Smooth muscle cell (in vitro differentiated cells): ENCODE measurements at regions not wholly inside any gene's neighbourhood (a gene's known extent, or its start where the extent isn't known, plus 50 kb on each side); places are given as distances from the start of the nearest gene placed in this dataset.

Source experiments
- DNase-seq: peaks from one replicate; lab custom pipeline; 2025; ENCODE audit not compliant: unreplicated experiment; lab: John Stamatoyannopoulos, UW
- H2AFZ ChIP-seq: fragments of 200-600 bp; sonication (generic); 2 replicates; pipeline ENCODE4 v1.6.0; 2016; ENCODE audit warnings: antibody characterized with exemption, low read depth, mild to moderate bottlenecking
- H3F3A ChIP-seq: fragments of 200-600 bp; sonication (generic); 2 replicates; pipeline ENCODE4 v1.6.0; 2017; ENCODE audit warnings: antibody characterized with exemption, low read depth
- H3K27ac ChIP-seq: fragments of 200-600 bp; sonication (generic); 2 replicates; pipeline ENCODE4 v1.5.1; 2016; ENCODE audit warnings: low read depth, mild to moderate bottlenecking
- H3K27me3 ChIP-seq: fragments of 200-600 bp; sonication (generic); 2 replicates; pipeline ENCODE4 v1.6.1; 2016; ENCODE audit warnings: low read depth, mild to moderate bottlenecking
- H3K36me3 ChIP-seq: fragments of 200-600 bp; sonication (generic); 2 replicates; pipeline ENCODE4 v1.5.1; 2016; ENCODE audit warnings: low read depth
- H3K4me1 ChIP-seq: fragments of 200-600 bp; sonication (generic); 2 replicates; pipeline ENCODE4 v1.5.1; 2016; ENCODE audit warnings: low read depth
- H3K4me2 ChIP-seq: fragments of 200-600 bp; sonication (generic); 2 replicates; pipeline ENCODE4 v1.6.0; 2016; ENCODE audit warnings: mild to moderate bottlenecking
- H3K4me3 ChIP-seq: fragments of 200-600 bp; sonication (generic); 2 replicates; pipeline ENCODE4 v1.5.1; 2016; ENCODE audit warnings: mild to moderate bottlenecking
- H3K79me2 ChIP-seq: fragments of 200-600 bp; sonication (generic); 2 replicates; pipeline ENCODE4 v1.6.0; 2016; ENCODE audit warnings: low read depth, mild to moderate bottlenecking
- H3K9ac ChIP-seq: fragments of 200-600 bp; sonication (generic); 2 replicates; pipeline ENCODE4 v1.6.0; 2016; ENCODE audit warnings: low read depth
- H3K9me3 ChIP-seq: fragments of 200-600 bp; sonication (generic); replicated peaks from 2 replicates; pipeline ENCODE4 v1.5.1; 2016; ENCODE audit warnings: low read depth
- H4K20me1 ChIP-seq: fragments of 200-600 bp; sonication (generic); 2 replicates; pipeline ENCODE4 v1.6.0; 2016; ENCODE audit warnings: low read depth
- WGBS: methylation state at CpG from one replicate; pipeline ENCODE4 v1.1.7; 2016; ENCODE audit warnings: low lambda C conversion rate; 5-methylcytosine and 5-hydroxymethylcytosine counted together
- TF ChIP-seq, protein P1 (sequence below): fragments of 200-600 bp; sonication (generic); IDR thresholded peaks from 2 replicates; pipeline ENCODE4 v1.5.1; 2017; ENCODE audit warnings: borderline replicate concordance, mild to moderate bottlenecking, antibody characterized with exemption; ENCODE audit not compliant: insufficient read depth, poor library complexity, severe bottlenecking

DNA sequence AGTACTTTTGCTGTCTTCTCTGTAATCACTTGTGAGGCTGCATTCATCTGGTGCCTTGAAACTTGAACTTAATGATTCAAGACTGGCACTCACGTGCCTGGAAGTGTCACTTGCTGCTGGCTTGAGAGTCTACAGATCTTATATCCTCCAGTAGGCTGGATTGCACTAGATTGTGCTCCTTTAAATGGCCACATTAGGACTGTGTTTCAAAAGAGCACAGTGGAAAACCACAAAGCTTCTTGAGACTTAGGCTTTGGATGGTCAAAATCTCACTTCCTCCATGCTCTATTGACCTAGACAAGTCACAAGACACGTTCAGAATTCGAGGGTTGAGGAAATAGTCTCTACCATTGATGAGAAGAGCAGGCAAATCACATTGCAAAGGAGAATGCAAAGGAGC is 1278.8 kb upstream of the MIR17HG start:
- TF ChIP-seq, protein P1, sequence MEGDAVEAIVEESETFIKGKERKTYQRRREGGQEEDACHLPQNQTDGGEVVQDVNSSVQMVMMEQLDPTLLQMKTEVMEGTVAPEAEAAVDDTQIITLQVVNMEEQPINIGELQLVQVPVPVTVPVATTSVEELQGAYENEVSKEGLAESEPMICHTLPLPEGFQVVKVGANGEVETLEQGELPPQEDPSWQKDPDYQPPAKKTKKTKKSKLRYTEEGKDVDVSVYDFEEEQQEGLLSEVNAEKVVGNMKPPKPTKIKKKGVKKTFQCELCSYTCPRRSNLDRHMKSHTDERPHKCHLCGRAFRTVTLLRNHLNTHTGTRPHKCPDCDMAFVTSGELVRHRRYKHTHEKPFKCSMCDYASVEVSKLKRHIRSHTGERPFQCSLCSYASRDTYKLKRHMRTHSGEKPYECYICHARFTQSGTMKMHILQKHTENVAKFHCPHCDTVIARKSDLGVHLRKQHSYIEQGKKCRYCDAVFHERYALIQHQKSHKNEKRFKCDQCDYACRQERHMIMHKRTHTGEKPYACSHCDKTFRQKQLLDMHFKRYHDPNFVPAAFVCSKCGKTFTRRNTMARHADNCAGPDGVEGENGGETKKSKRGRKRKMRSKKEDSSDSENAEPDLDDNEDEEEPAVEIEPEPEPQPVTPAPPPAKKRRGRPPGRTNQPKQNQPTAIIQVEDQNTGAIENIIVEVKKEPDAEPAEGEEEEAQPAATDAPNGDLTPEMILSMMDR: no peak
- Histone ChIP-seq H3K79me2 (no peaks in the 10 kb centered on the region), H3K4me2 (no peak overlapping the region), H3K4me1 (no peaks in the 10 kb centered on the region), H3F3A (no peaks in the 10 kb centered on the region), H3K27ac (no peak overlapping the region), H3K9me3 (no peaks in the 10 kb centered on the region), H3K36me3 (no peaks in the 10 kb centered on the region), H2AFZ (peak overlapping the region; percentile 10), H3K4me3 (no peak overlapping the region), H3K27me3 (no peaks in the 10 kb centered on the region), H3K9ac (no peak overlapping the region), H4K20me1 (no peaks in the 10 kb centered on the region)
- WGBS: 59% methylated on average over 3 of the region's 3 CpGs
- DNase-seq: no peak

DNA sequence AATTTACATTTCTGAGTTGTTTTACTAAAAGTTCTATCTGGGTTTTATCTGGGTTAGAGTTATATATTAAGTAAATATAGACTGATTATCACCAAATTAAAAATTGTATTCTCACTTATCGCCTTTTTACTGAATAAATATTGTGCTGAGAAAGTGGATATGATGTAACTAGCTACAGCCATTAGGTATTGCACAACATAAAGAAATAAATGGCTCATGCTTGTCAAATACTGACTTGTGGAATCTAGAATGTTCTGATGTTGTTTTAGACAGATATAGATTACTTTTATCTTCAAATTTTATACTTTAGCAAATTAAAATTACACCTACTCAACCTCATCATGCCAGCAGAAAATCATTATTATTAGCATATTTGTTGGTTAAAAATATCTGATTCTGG is 1277.1 kb upstream of the MIR17HG start:
- H3K4me1 ChIP-seq: no peaks in the 10 kb centered on the region
- no peaks in the 10 kb centered on the region for H3K27me3 ChIP-seq
- H3F3A ChIP-seq: no peaks in the 10 kb centered on the region
- no peak overlapping the region for H3K4me2 ChIP-seq
- H3K9me3 ChIP-seq: no peaks in the 10 kb centered on the region
- no peak overlapping the region for H3K27ac ChIP-seq
- WGBS: 96% methylated on average over 1 of the region's 1 CpG
- no peaks in the 10 kb centered on the region for H3K36me3 ChIP-seq
- no peaks in the 10 kb centered on the region for H3K79me2 ChIP-seq
- DNase-seq: no peak
- no peak overlapping the region for H3K4me3 ChIP-seq
- TF ChIP-seq, protein P1: no peak
- no peaks in the 10 kb centered on the region for H4K20me1 ChIP-seq
- H3K9ac ChIP-seq: no peak overlapping the region
- no peak overlapping the region for H2AFZ ChIP-seq

DNA sequence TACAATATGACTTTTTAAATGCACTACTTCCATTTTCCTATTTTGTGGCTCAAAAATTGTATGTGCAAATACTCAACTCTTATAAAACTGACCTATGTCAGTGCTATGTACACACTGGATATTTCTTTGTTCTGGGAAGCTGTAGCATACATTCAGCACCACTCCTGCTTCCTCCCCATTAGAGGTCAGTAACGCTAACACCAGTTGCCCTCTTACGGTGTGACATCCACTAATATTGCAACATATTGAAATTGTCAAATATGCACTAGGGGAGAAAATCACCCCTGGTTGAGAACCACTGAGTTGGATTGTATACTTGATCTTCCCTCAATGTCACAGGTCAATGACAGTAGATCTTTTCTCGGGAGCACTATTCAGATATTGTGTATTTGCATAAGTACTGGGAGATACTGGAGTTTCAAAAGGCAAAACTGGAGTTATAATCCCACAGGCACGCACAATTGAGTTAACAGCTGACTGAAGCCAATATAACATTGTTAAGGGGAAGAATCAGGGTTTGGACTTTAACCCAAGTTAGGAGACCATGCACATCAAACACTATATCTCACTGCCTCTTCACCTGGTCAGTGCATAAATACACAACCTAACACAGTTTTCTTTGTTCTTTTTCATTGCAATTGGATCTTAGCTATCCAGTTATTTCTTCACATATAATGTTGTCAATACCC is 1276.5 kb upstream of the MIR17HG start:
- WGBS: 94% methylated on average over 4 of the region's 4 CpGs
- no peak overlapping the region for H3K27ac ChIP-seq
- H3K79me2 ChIP-seq: no peaks in the 10 kb centered on the region
- H2AFZ ChIP-seq: no peak overlapping the region
- TF ChIP-seq, protein P1: no peak
- H3K4me2 ChIP-seq: no peak overlapping the region
- DNase-seq: no peak
- H3K9me3 ChIP-seq: no peaks in the 10 kb centered on the region
- H3K9ac ChIP-seq: no peak overlapping the region
- H3K4me3 ChIP-seq: no peak overlapping the region
- H3K27me3 ChIP-seq: no peaks in the 10 kb centered on the region
- H4K20me1 ChIP-seq: no peaks in the 10 kb centered on the region
- H3K36me3 ChIP-seq: no peaks in the 10 kb centered on the region
- no peaks in the 10 kb centered on the region for H3F3A ChIP-seq
- H3K4me1 ChIP-seq: no peaks in the 10 kb centered on the region

DNA sequence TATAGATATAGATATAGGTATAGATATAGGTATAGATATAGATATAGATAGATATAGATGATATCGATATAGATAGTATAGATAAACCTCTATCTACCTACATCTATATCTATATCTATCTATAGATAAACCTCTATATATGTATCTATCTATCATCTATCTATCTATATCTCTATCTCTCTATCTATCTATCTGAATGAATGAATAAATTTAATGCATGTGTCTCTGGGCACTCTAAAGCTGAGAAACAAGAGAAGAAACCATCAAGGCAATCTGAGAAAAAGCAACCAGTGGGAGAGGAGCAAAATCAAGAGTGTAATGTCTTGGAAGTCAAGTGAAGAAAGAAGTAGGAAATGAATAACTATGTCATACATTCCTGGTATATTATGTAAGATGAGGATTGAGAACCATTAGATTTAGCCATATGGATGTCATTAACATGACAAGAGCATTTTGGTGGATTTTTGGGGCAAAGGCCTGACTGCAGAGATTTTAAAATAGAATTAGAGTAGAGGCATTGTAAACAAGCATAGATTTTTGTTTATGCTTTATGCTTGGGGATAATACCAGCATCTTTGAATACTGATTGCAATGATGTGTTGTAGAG is 1262.7 kb upstream of the MIR17HG start:
- Histone ChIP-seq H3K4me3 (no peak overlapping the region), H3F3A (no peaks in the 10 kb centered on the region), H3K9ac (no peak overlapping the region), H4K20me1 (no peaks in the 10 kb centered on the region), H3K36me3 (no peaks in the 10 kb centered on the region), H3K27ac (no peak overlapping the region), H2AFZ (no peak overlapping the region), H3K27me3 (no peaks in the 10 kb centered on the region), H3K79me2 (no peaks in the 10 kb centered on the region), H3K4me2 (no peak overlapping the region), H3K4me1 (no peaks in the 10 kb centered on the region), H3K9me3 (no peaks in the 10 kb centered on the region)
- DNase-seq: no peak
- 96% methylated on average over 1 of the region's 1 CpG for WGBS
- TF ChIP-seq, protein P1: no peak
